Aorta (tissue), 5 donors: ENCODE measurements at regions not wholly inside any gene's neighbourhood (a gene's known extent, or its start where the extent isn't known, plus 50 kb on each side); places are given as distances from the start of the nearest gene placed in this dataset.

Experiments
- ATAC-seq: fragments of 200-7000 bp; cut with Tn5 transposase; one replicate; pipeline ENCODE4 v1.9.1; 2022; ENCODE audit warnings: moderate library complexity; ENCODE audit not compliant: low FRiP score
- DNase-seq, 2 donors: peaks; one replicate each; pipeline ENCODE4 v3.0.0-alpha.2; 2020
- H3K27ac ChIP-seq, 2 donors: one replicate each; pipeline ENCODE4 v1.5.1; 2013; ENCODE audit warnings: low read length in 2 of 2, mild to moderate bottlenecking in 2 of 2, moderate library complexity in 2 of 2, control low read depth in 1 of 2, inconsistent platforms in 1 of 2, low read depth in 1 of 2
- H3K27me3 ChIP-seq, 2 donors: one replicate each; pipeline ENCODE4 v1.6.1; 2013; ENCODE audit warnings: control low read depth in 1 of 2, low read length in 1 of 2, mild to moderate bottlenecking in 1 of 2, moderate library complexity in 1 of 2; ENCODE audit not compliant: insufficient read depth in 2 of 2, control insufficient read depth in 1 of 2
- H3K36me3 ChIP-seq, 2 donors: one replicate each; pipeline ENCODE4 v1.6.1; 2013; ENCODE audit warnings: control low read depth in 1 of 2, low read length in 1 of 2, mild to moderate bottlenecking in 1 of 2; ENCODE audit not compliant: insufficient read depth in 2 of 2, control insufficient read depth in 1 of 2
- H3K4me1 ChIP-seq, 2 donors: one replicate each; pipeline ENCODE4 v1.6.1; 2013; ENCODE audit warnings: low read length in 2 of 2, control low read depth in 1 of 2, mild to moderate bottlenecking in 1 of 2, moderate library complexity in 1 of 2; ENCODE audit not compliant: insufficient read depth in 2 of 2, control insufficient read depth in 1 of 2
- H3K4me3 ChIP-seq, 2 donors: one replicate each; pipeline ENCODE4 v1.5.1; 2013; ENCODE audit warnings: low read length in 2 of 2, control low read depth in 1 of 2, mild to moderate bottlenecking in 1 of 2
- H3K9me3 ChIP-seq: one replicate; pipeline ENCODE4 v1.6.1; 2013; ENCODE audit warnings: mild to moderate bottlenecking, low read length; ENCODE audit not compliant: control insufficient read depth
- WGBS, 2 donors: extraction: QIAGEN DNeasy Blood & Tissue Kit; methylation state at CpG; one replicate each; pipeline ENCODE4 v1.1.7; 2013; 5-methylcytosine and 5-hydroxymethylcytosine counted together
- intact Hi-C, 2 donors: fragments of 100-400 bp; cut with DNase I; formaldehyde crosslinking; loops; one replicate each; pipeline versions ENCODE4 v1.14.2 to v1.15.0; 2022
- donor health status: healthy with polysubstance abuse.
- donor health status: Bipolar disorder and iron deficiency.
- donor health status: DM: no; HTN: no; CAD: no.
- donor health status: DM: no; HTN: no; CAD: no.
- donor health status: DM: yes; HTN: yes; CAD: no.

DNA sequence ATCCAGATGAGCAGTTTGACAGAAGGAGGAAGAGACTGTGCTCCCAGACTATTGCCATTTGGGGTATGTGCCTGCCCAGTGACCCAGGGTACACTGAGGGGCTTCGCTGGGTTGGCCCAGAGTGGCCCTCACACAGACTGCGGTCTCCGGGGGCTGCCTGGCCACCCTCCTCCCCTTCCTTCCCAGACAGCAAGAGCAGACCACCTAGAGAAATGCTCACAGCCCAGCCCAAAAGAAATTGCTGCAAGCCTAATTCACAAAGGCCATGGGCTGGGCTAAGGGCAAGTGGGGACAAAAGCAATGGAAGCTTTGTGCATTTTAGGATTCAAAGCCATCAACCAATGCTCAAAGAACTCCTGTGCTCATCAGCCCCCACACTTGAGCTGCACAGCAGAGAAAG, 277.6 kb downstream of the CDC5L start:
- no peak for ATAC-seq
- Histone ChIP-seq H3K36me3 (no peaks in the 10 kb centered on the region), H3K4me3 (no peak overlapping the region), H3K4me1 (no peaks in the 10 kb centered on the region), H3K27me3 (no peaks in the 10 kb centered on the region), H3K27ac (no peak overlapping the region), H3K9me3 (no peaks in the 10 kb centered on the region)
- intact Hi-C loops, result no loop called here
- DNase-seq, result no peak
- 93 to 97% methylated on average over 3 of the region's 3 CpGs for WGBS, 2 donors

DNA sequence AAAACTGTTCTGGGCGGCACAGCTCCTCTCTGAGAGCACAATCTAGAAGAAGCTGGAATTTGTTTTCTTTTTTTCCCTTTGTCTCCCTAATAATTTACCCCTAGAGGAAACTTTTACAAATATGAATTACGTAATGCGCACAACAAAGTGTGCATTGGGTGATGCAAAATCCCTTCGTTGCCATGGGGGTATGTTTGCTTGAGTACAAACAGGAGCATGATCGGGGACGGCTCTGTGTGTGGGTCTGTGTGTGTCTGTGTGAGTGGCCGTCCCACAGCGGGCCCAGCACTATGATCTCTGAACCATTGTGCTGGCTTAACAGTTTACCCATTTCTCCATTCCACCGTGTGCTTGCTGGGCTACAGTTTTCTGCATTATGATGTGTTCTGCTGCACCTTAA, 278.2 kb downstream of the CDC5L start:
- intact Hi-C loops, result no loop called here
- Histone ChIP-seq H3K36me3 (no peaks in the 10 kb centered on the region), H3K4me3 (no peak overlapping the region), H3K4me1 (no peaks in the 10 kb centered on the region), H3K27ac (no peak overlapping the region), H3K9me3 (no peaks in the 10 kb centered on the region), H3K27me3 (no peaks in the 10 kb centered on the region)
- ATAC-seq (no peak), DNase-seq (no peak)
- WGBS, 2 donors, result 95 to 96% methylated on average over 9 of the region's 9 CpGs

DNA sequence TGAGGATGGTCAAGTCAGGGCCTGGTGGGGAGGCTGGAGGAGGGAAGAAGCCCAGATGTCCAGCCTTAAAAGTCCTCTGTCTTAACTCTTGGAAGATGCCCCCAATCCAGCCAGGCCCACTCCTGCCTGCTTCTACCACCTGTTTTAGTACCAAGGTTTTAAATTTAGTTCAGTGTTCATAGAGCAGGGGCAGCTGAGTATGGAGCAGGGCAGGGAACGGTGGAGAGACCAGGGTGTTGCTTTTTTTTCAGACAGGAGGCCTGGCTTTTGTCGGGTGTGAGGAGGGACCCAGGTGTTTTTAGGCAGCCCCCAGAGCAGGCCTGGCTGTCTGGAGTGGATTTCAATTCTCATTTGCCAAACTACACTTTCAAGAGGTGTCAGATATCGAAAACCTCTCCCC, 278.8 kb downstream of the CDC5L start:
- Histone ChIP-seq H3K9me3 (no peaks in the 10 kb centered on the region), H3K4me1 (no peaks in the 10 kb centered on the region), H3K27me3 (no peaks in the 10 kb centered on the region), H3K4me3 (no peak overlapping the region), H3K36me3 (no peaks in the 10 kb centered on the region), H3K27ac (no peak overlapping the region)
- 84 to 88% methylated on average over 3 of the region's 3 CpGs for WGBS, 2 donors
- intact Hi-C loops, result no loop called here
- ATAC-seq, result no peak
- DNase-seq, result no peak

DNA sequence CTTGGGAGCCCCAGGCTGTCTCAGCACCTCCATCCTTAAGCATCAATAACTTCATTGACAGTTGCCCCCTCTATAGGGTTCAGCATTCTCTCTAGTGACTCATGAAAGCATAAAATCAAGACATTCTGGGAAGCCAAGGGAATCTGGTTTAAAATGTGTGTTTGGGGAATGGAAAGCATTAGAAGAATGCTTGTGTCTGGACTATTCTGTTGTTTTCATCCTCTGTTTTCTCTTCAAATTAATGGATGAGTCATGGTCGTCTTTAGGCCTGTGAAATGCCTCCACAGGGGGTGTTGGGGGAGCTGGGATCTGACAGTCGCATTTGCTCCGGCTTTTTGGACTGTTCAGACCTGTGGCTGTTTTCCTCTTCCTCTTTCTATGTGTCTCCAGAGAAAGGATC, 279.7 kb downstream of the CDC5L start:
- Histone ChIP-seq H3K27me3 (no peaks in the 10 kb centered on the region), H3K4me3 (no peak overlapping the region), H3K4me1 (no peaks in the 10 kb centered on the region), H3K9me3 (no peaks in the 10 kb centered on the region), H3K36me3 (no peaks in the 10 kb centered on the region), H3K27ac (no peak overlapping the region)
- ATAC-seq (peak; percentile 20), DNase-seq (no peak)
- WGBS, 2 donors, result 57 to 68% methylated on average over 3 of the region's 3 CpGs
- intact Hi-C loops, result no loop called here

DNA sequence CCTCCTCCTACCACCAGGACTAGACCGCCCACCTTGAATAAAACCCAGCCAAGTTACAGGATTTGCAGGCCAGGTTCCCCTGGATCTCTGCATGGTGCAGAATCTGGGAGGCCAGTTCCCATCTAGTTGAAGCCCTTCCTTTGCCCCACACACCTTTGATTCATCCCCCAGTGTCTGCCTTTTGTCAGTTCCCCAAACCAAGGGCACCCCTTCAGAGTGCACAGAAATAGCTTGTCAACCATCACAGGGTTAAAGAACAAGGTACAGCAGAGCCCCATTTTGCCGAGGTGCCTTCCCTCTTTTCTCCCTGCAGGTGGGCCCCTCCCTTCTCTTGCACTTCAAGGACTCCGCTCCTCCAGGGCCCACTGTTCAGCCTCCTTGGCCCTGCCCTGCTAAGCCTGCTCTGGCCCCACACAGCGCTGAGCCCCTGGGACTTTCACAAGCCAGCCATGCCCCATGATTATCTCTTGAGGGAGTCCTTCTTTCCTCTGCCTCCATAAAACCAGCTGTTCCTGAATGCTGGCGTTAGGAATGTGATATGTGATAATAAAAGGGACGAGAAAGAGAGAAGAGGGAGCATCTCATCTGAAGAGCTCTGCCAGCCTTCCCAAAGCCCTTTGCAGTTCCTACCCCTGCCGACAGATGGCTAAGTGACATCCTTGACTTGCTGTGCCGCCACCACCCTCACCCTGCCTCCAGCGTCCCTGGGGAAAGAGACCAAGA, 280.3 kb downstream of the CDC5L start:
- no peak overlapping the region for H3K4me3 ChIP-seq
- 79 to 87% methylated on average over 9 of the region's 9 CpGs for WGBS, 2 donors
- H3K27me3 ChIP-seq, result no peaks in the 10 kb centered on the region
- no peaks in the 10 kb centered on the region for H3K4me1 ChIP-seq
- DNase-seq (no peak), ATAC-seq (no peak)
- no peak overlapping the region for H3K27ac ChIP-seq
- H3K36me3 ChIP-seq, result no peaks in the 10 kb centered on the region
- H3K9me3 ChIP-seq, result no peaks in the 10 kb centered on the region
- intact Hi-C loops, result no loop called here

DNA sequence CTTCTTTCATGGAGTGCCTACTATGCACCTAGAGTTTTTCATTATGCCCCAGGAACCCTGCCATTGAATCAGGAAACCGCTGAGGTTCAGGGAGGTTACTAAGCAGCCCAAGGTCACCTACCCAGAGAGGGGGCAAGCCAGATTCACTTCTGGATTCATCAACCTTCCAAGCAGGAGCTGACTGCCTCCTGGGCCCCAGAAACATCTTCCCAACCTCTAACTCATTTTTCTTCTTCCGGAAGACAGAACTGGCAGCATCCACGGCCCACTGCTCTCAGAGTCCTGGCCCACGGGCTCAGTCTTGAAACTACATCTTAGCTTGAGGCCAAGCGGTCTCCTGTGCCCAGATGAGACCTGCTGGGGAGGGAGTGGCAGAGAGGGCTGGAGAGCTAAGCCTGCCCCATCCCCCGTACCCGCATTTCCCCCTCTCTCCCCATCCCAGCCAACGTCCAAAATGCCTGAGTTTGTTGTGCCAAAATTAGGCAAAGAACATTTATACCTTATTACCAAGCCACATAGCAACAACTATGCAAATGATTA, 281.0 kb downstream of the CDC5L start:
- no peak for ATAC-seq
- H3K4me1 ChIP-seq, result no peaks in the 10 kb centered on the region
- no peaks in the 10 kb centered on the region for H3K36me3 ChIP-seq
- no peak overlapping the region for H3K4me3 ChIP-seq
- intact Hi-C loops, result no loop called here
- H3K27me3 ChIP-seq, result no peaks in the 10 kb centered on the region
- 49 to 70% methylated on average over 8 of the region's 8 CpGs for WGBS, 2 donors
- no peak for DNase-seq
- no peak overlapping the region for H3K27ac ChIP-seq
- no peaks in the 10 kb centered on the region for H3K9me3 ChIP-seq

DNA sequence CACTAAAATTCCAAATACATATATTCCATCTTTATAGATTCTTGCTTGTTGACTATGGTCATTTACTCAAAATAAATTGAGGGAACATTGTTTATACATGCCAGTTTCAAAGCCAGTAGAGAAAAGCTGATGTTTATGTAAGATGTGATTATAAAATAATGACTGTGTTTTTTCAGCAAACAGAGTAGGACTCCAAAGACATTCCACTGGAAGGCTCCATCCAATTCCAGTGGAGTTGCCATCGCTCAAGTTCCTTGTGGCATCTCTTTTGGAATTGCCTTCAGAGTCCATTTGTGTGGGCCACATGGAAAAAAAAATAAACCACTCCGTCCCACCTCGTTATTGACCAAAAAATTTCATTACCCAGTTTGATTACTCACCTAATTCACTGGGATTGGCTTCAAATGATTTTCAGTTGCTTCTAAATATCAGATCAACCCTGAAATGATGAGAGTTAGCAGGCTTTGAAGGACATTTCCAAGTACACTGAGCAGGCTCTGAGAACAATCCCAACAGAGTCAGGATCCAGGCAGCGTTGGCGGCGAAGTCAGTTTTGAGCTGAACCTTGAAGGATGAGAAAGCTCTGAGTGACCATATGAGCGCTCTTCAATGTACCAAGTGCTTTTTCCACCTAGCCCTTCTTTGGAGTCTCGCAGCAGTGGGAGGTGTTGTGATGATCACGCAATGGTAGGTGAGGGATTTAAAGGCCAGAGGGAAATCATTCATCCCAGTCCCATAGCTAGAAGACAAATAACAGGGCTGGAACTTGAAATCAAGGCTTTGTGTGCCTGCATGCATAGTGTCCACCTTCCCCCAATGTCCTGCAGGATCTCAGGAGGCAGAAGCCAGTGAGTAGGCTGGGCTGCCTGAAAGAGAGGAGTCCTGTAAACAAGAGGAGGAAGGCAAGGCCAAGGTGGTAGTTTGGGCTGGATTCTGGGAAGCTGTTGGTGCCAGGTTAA, 281.7 kb downstream of the CDC5L start:
- Histone ChIP-seq H3K27me3 (no peaks in the 10 kb centered on the region), H3K9me3 (no peaks in the 10 kb centered on the region), H3K4me3 (no peak overlapping the region), H3K4me1 (no peaks in the 10 kb centered on the region), H3K36me3 (no peaks in the 10 kb centered on the region), H3K27ac (no peak overlapping the region)
- 74 to 80% methylated on average over 9 of the region's 9 CpGs for WGBS, 2 donors
- intact Hi-C loops, result no loop called here
- DNase-seq, result no peak
- ATAC-seq, result no peak

DNA sequence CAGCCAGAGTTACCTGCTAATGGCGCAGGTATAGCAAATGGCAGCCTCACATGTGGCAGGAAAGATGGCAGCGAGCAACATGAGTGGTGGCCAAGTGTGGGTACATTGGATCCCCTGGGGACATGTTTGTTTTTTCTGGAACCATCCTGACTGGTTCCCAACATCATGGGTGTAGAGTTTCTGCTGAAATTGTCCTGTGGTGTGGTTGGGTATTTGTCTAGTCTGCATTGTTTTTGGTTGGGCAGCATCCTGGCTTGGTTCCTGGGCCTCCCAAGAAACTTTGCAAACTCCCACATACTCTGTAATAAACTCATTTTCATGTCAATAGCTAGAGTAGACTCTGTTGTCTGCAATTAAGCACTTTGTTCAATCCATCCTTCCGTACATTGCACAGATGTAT, 282.6 kb downstream of the CDC5L start:
- no peaks in the 10 kb centered on the region for H3K36me3 ChIP-seq
- ATAC-seq (no peak), DNase-seq (no peak)
- H3K27me3 ChIP-seq, result no peaks in the 10 kb centered on the region
- intact Hi-C loops, result no loop called here
- H3K4me3 ChIP-seq, result no peak overlapping the region
- H3K4me1 ChIP-seq, result no peaks in the 10 kb centered on the region
- no peaks in the 10 kb centered on the region for H3K9me3 ChIP-seq
- no peak overlapping the region for H3K27ac ChIP-seq
- WGBS, 2 donors, result 92 to 97% methylated on average over 3 of the region's 3 CpGs
